22Rv1 (cell line): ENCODE measurements at regions not wholly inside any gene's neighbourhood (a gene's known extent, or its start where the extent isn't known, plus 50 kb on each side); places are given as distances from the start of the nearest gene placed in this dataset.

Experiments
- CTCF ChIP-seq: fragments of 450-650 bp; IDR thresholded peaks from 2 replicates; pipeline ENCODE4 v1.5.1; 2017; ENCODE audit warnings: mild to moderate bottlenecking
- ZFX ChIP-seq: fragments of 450-650 bp; IDR thresholded peaks from 2 replicates; pipeline ENCODE4 v1.6.1; 2017; ENCODE audit warnings: antibody characterized with exemption, borderline replicate concordance

- no peak for TF ChIP-seq CTCF
- no peak for TF ChIP-seq ZFX
Measured at GRCh38 chr3:124610130-124610529, 120.1 kb upstream of the UMPS start.
